ENCODE measurements at regions not wholly inside any gene's neighbourhood (a gene's known extent, or its start where the extent isn't known, plus 50 kb on each side); places are given as distances from the start of the nearest gene placed in this dataset.

GRCh38 chr17:77841742-77842527 lies 116.6 kb upstream of the TNRC6C start:
- TF ChIP-seq SIN3A (IDR thresholded peaks at IDR 0.05; ENCODE audit: borderline replicate concordance, insufficient read depth, low read length): no peak
- no peak for TF ChIP-seq POLR2AphosphoS5 (IDR thresholded peaks at IDR 0.05; ENCODE audit: low read depth, low read length)
- no peak for TF ChIP-seq TAF1 (IDR thresholded peaks at IDR 0.05; ENCODE audit: borderline replicate concordance, insufficient read depth, low read length)
- no peak for TF ChIP-seq FOXP2 (optimal IDR thresholded peaks at IDR 0.05; ENCODE audit: borderline replicate concordance, extremely low read depth, extremely low read length, insufficient read depth)
- no peak for TF ChIP-seq REST (IDR thresholded peaks at IDR 0.05; ENCODE audit: insufficient read depth in 1 of 2, low read depth in 2 of 2, low read length in 2 of 2)

GRCh38 chr17:77842528-77843147 lies 115.9 kb upstream of the TNRC6C start:
- TF ChIP-seq SIN3A (IDR thresholded peaks at IDR 0.05; ENCODE audit: borderline replicate concordance, insufficient read depth, low read length) (no peak), TAF1 (IDR thresholded peaks at IDR 0.05; ENCODE audit: borderline replicate concordance, insufficient read depth, low read length) (no peak), FOXP2 (optimal IDR thresholded peaks at IDR 0.05; ENCODE audit: borderline replicate concordance, extremely low read depth, extremely low read length, insufficient read depth) (no peak), POLR2AphosphoS5 (IDR thresholded peaks at IDR 0.05; ENCODE audit: low read depth, low read length) (no peak), REST (IDR thresholded peaks at IDR 0.05; ENCODE audit: insufficient read depth in 1 of 2, low read depth in 2 of 2, low read length in 2 of 2) (no peak)

GRCh38 chr17:77843896-77844295 lies 114.6 kb upstream of the TNRC6C start:
- TF ChIP-seq POLR2AphosphoS5 (IDR thresholded peaks at IDR 0.05; ENCODE audit: low read depth, low read length): no peak
- no peak for TF ChIP-seq TAF1 (IDR thresholded peaks at IDR 0.05; ENCODE audit: borderline replicate concordance, insufficient read depth, low read length)
- TF ChIP-seq FOXP2 (optimal IDR thresholded peaks at IDR 0.05; ENCODE audit: borderline replicate concordance, extremely low read depth, extremely low read length, insufficient read depth): no peak
- TF ChIP-seq REST (IDR thresholded peaks at IDR 0.05; ENCODE audit: insufficient read depth in 1 of 2, low read depth in 2 of 2, low read length in 2 of 2): no peak
- TF ChIP-seq SIN3A (IDR thresholded peaks at IDR 0.05; ENCODE audit: borderline replicate concordance, insufficient read depth, low read length): no peak

GRCh38 chr17:77844681-77845080 lies 113.8 kb upstream of the TNRC6C start:
- TF ChIP-seq TAF1 (IDR thresholded peaks at IDR 0.05; ENCODE audit: borderline replicate concordance, insufficient read depth, low read length) (no peak), SIN3A (IDR thresholded peaks at IDR 0.05; ENCODE audit: borderline replicate concordance, insufficient read depth, low read length) (no peak), FOXP2 (optimal IDR thresholded peaks at IDR 0.05; ENCODE audit: borderline replicate concordance, extremely low read depth, extremely low read length, insufficient read depth) (no peak), REST (IDR thresholded peaks at IDR 0.05; ENCODE audit: insufficient read depth in 1 of 2, low read depth in 2 of 2, low read length in 2 of 2) (no peak), POLR2AphosphoS5 (IDR thresholded peaks at IDR 0.05; ENCODE audit: low read depth, low read length) (no peak)

Data from PFSK-1 (cell line).